ENCODE measurements at regions not wholly inside any gene's neighbourhood (a gene's known extent, or its start where the extent isn't known, plus 50 kb on each side); places are given as distances from the start of the nearest gene placed in this dataset.

GRCh38 chr13:76326343-76326742 lies 559.9 kb downstream of the KCTD12 start:
- Histone ChIP-seq H3K4me3 (no peak overlapping the region), H3K27ac (no peak overlapping the region), H3K9me3 (no peaks in the 10 kb centered on the region), H3K4me1 (ENCODE audit: insufficient read depth) (no peaks in the 10 kb centered on the region), H3K36me3 (no peaks in the 10 kb centered on the region), H3K27me3 (no peaks in the 10 kb centered on the region)
- DNase-seq = no peak
- 68 to 93% (median 88%) methylated on average over 1 of the region's 1 CpG for WGBS, 3 donors
- intact Hi-C loops (cut with DNase I) = no loop called here
- no peak for TF ChIP-seq POLR2A (IDR thresholded peaks at IDR 0.05)
- no peak for TF ChIP-seq EP300 (IDR thresholded peaks at IDR 0.05)
- TF ChIP-seq CTCF (IDR thresholded peaks at IDR 0.05) = no peak

- TF ChIP-seq CTCF (IDR thresholded peaks at IDR 0.05) = no peak
- TF ChIP-seq POLR2A (IDR thresholded peaks at IDR 0.05) = no peak
- H3K27me3 ChIP-seq = no peaks in the 10 kb centered on the region
- no peaks in the 10 kb centered on the region for H3K9me3 ChIP-seq
- H3K36me3 ChIP-seq = no peaks in the 10 kb centered on the region
- no peaks in the 10 kb centered on the region for H3K4me1 ChIP-seq (ENCODE audit: insufficient read depth)
- no peak overlapping the region for H3K27ac ChIP-seq
- no peak for DNase-seq
- H3K4me3 ChIP-seq = no peak overlapping the region
- intact Hi-C loops (cut with DNase I) = no loop called here
These were observed 566.3 kb downstream of the KCTD12 start for GRCh38 chr13:76319921-76320320.

- H3K9me3 ChIP-seq = no peaks in the 10 kb centered on the region
- no peaks in the 10 kb centered on the region for H3K27me3 ChIP-seq
- intact Hi-C loops (cut with DNase I) = no loop called here
- H3K4me3 ChIP-seq = no peak overlapping the region
- no peak for TF ChIP-seq POLR2A (IDR thresholded peaks at IDR 0.05)
- TF ChIP-seq CTCF (IDR thresholded peaks at IDR 0.05) = no peak
- TF ChIP-seq EP300 (IDR thresholded peaks at IDR 0.05) = no peak
- no peaks in the 10 kb centered on the region for H3K36me3 ChIP-seq
- no peak overlapping the region for H3K27ac ChIP-seq
- H3K4me1 ChIP-seq (ENCODE audit: insufficient read depth) = no peaks in the 10 kb centered on the region
- no peak for DNase-seq
These were observed 569.1 kb downstream of the KCTD12 start for GRCh38 chr13:76316998-76317527.

DNA sequence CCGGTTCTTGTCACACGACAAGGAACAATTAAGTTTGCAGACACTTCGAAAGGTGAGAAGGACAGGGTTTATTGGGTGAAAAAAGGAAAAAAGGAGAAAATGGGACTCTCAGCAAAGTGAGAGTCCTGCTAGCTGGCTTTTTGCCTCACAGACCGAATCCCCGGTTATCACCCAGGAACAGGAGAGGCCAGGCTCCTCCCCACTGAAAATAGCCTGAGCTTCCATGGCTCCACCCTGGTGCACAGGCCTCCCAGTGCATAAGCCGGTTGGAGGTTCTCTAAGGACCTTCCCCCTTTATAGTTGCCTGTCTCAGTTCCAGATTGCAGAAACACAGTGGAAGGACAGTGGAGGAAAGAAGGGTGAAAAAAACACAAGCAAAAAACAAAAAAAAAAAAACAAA lies 571.7 kb downstream of the KCTD12 start:
- TF ChIP-seq POLR2A (IDR thresholded peaks at IDR 0.05) (no peak), EP300 (IDR thresholded peaks at IDR 0.05) (no peak), CTCF (IDR thresholded peaks at IDR 0.05) (no peak)
- Histone ChIP-seq H3K27me3 (no peaks in the 10 kb centered on the region), H3K4me1 (ENCODE audit: insufficient read depth) (no peaks in the 10 kb centered on the region), H3K9me3 (no peaks in the 10 kb centered on the region), H3K36me3 (no peaks in the 10 kb centered on the region), H3K27ac (no peak overlapping the region), H3K4me3 (no peak overlapping the region)
- intact Hi-C loops (cut with DNase I) = no loop called here
- 81 to 88% (median 83%) methylated on average over 6 of the region's 6 CpGs for WGBS, 3 donors
- no peak for DNase-seq

- TF ChIP-seq CTCF (IDR thresholded peaks at IDR 0.05) = no peak
- TF ChIP-seq EP300 (IDR thresholded peaks at IDR 0.05) = no peak
- TF ChIP-seq POLR2A (IDR thresholded peaks at IDR 0.05) = no peak
- intact Hi-C loops (cut with DNase I) = no loop called here
- H3K27me3 ChIP-seq = no peaks in the 10 kb centered on the region
- no peak overlapping the region for H3K27ac ChIP-seq
- H3K4me3 ChIP-seq = no peak overlapping the region
- no peaks in the 10 kb centered on the region for H3K36me3 ChIP-seq
- WGBS, 3 donors = 5 to 16% (median 10%) methylated on average over 4 of the region's 4 CpGs
- DNase-seq = no peak
- H3K4me1 ChIP-seq (ENCODE audit: insufficient read depth) = peaks cover 1% of the 10 kb centered on the region
- H3K9me3 ChIP-seq = no peaks in the 10 kb centered on the region
These were observed 579.1 kb downstream of the KCTD12 start for GRCh38 chr13:76307142-76307541.

Data from ovary (tissue), 7 donors.